Right lobe of liver (tissue), 4 donors: ENCODE measurements at regions not wholly inside any gene's neighbourhood (a gene's known extent, or its start where the extent isn't known, plus 50 kb on each side); places are given as distances from the start of the nearest gene placed in this dataset.

Experiments used
- CTCF ChIP-seq, 4 donors: fragments of 200-600 bp in 3 of 4; fragments of 450-650 bp in 1 of 4; IDR thresholded peaks; one replicate each; pipeline versions ENCODE4 v1.5.1 to v1.8.0; 2016 to 2022; ENCODE audit warnings: antibody characterized with exemption in 4 of 4, mild to moderate bottlenecking in 2 of 4
- POLR2A ChIP-seq: fragments of 450-650 bp; IDR thresholded peaks from one replicate; pipeline ENCODE4 v1.6.1; 2017; ENCODE audit warnings: antibody characterized with exemption, mild to moderate bottlenecking
- donor health status: DM: no; HTN: no; CAD: no.
- donor health status: DM: no; HTN: no; CAD: no.
- donor health status: DM: no; HTN: yes; CAD: no.

- TF ChIP-seq CTCF (IDR thresholded peaks at IDR 0.05) (no peak), POLR2A (no peak)
These were observed 92.8 kb upstream of the BCL6 start for GRCh38 chr3:187838016-187838540.
